Activated CD4-positive, alpha-beta T cell treated with anti-CD3 and anti-CD28 coated beads, Interleukin-2, amount 10 ng/mL, durations not matched to agents 24 days and 14 days (primary cell): ENCODE measurements at regions not wholly inside any gene's neighbourhood (a gene's known extent, or its start where the extent isn't known, plus 50 kb on each side); places are given as distances from the start of the nearest gene placed in this dataset.
"Not testable (repeated sequence)": the region's sequence is repeated elsewhere in the genome, so short reads cannot be mapped to it uniquely, and the experiment has no call there.

Experiments
- DNase-seq: peaks from one replicate; pipeline ENCODE4 v3.0.0; 2022
- H3K27ac Mint-ChIP-seq: one replicate; pipeline ENCODE4 v1.8.0; 2022; ENCODE audit warnings: mild to moderate bottlenecking, mixed read lengths
- H3K27me3 Mint-ChIP-seq: one replicate; pipeline ENCODE4 v1.8.0; 2022; ENCODE audit warnings: mixed read lengths
- H3K36me3 Mint-ChIP-seq: one replicate; pipeline ENCODE4 v1.8.0; 2022; ENCODE audit warnings: low read depth, mild to moderate bottlenecking, mixed read lengths
- H3K4me1 Mint-ChIP-seq: one replicate; pipeline ENCODE4 v1.8.0; 2021; ENCODE audit warnings: mixed read lengths
- H3K4me3 Mint-ChIP-seq: one replicate; pipeline ENCODE4 v1.8.0; 2022; ENCODE audit warnings: mild to moderate bottlenecking, moderate library complexity, mixed read lengths
- H3K9me3 Mint-ChIP-seq: one replicate; pipeline ENCODE4 v1.8.0; 2021; ENCODE audit warnings: mixed read lengths
- intact Hi-C: fragments of 100-400 bp; cut with micrococcal nuclease; formaldehyde crosslinking; loops from one replicate; pipeline ENCODE4 v1.15.1; 2023

- H3K4me1 Mint-ChIP-seq, H3K4me3 Mint-ChIP-seq, intact Hi-C loops, H3K27me3 Mint-ChIP-seq, H3K9me3 Mint-ChIP-seq, H3K27ac Mint-ChIP-seq, DNase-seq, H3K36me3 Mint-ChIP-seq: not testable (repeated sequence)
Observed at GRCh38 chr21:9769131-9769498, 752.3 kb upstream of the TPTE start.

- H3K27ac Mint-ChIP-seq, result not testable (repeated sequence)
Observed at GRCh38 chr21:9769718-9770690, 751.4 kb upstream of the TPTE start.

GRCh38 chr21:9771466-9772347 is 749.7 kb upstream of the TPTE start:
- not testable (repeated sequence) for H3K4me3 Mint-ChIP-seq

More at GRCh38 chr21:9769718-9770690, 751.4 kb upstream of the TPTE start:
- H3K4me1 Mint-ChIP-seq, H3K4me3 Mint-ChIP-seq, DNase-seq, H3K36me3 Mint-ChIP-seq, H3K27me3 Mint-ChIP-seq, intact Hi-C loops, H3K9me3 Mint-ChIP-seq: not testable (repeated sequence)

GRCh38 chr21:9772348-9772672 is 749.1 kb upstream of the TPTE start:
- H3K27me3 Mint-ChIP-seq, result no peaks in the 10 kb centered on the region
- intact Hi-C loops, result no loop called here
- DNase-seq, result no peak
- H3K36me3 Mint-ChIP-seq, result no peaks in the 10 kb centered on the region
- H3K4me1 Mint-ChIP-seq, result no peaks in the 10 kb centered on the region
- no peak overlapping the region for H3K4me3 Mint-ChIP-seq
- H3K27ac Mint-ChIP-seq, result no peak overlapping the region
- peaks cover 23% of the 10 kb centered on the region for H3K9me3 Mint-ChIP-seq

More at GRCh38 chr21:9771466-9772347, 749.7 kb upstream of the TPTE start:
- H3K27ac Mint-ChIP-seq, H3K27me3 Mint-ChIP-seq, H3K36me3 Mint-ChIP-seq, intact Hi-C loops, DNase-seq, H3K4me1 Mint-ChIP-seq: not testable (repeated sequence)
- H3K9me3 Mint-ChIP-seq, result peaks cover 21% of the 10 kb centered on the region

- H3K4me1 Mint-ChIP-seq, H3K4me3 Mint-ChIP-seq, H3K36me3 Mint-ChIP-seq, H3K27ac Mint-ChIP-seq, H3K27me3 Mint-ChIP-seq, DNase-seq, intact Hi-C loops: not testable (repeated sequence)
- peaks cover 29% of the 10 kb centered on the region for H3K9me3 Mint-ChIP-seq
Observed at GRCh38 chr21:9772877-9773420, 748.4 kb upstream of the TPTE start.

GRCh38 chr21:9774347-9774746 is 747.0 kb upstream of the TPTE start:
- Mint-ChIP-seq H3K27me3 (no peaks in the 10 kb centered on the region), H3K4me1 (no peaks in the 10 kb centered on the region), H3K36me3 (no peaks in the 10 kb centered on the region), H3K9me3 (peaks cover 36% of the 10 kb centered on the region), H3K27ac (no peak overlapping the region), H3K4me3 (no peak overlapping the region)
- no peak for DNase-seq
- intact Hi-C loops, result no loop called here

GRCh38 chr21:9774901-9775593 is 746.3 kb upstream of the TPTE start:
- H3K27ac Mint-ChIP-seq, H3K4me3 Mint-ChIP-seq, H3K36me3 Mint-ChIP-seq, DNase-seq, H3K4me1 Mint-ChIP-seq, intact Hi-C loops, H3K27me3 Mint-ChIP-seq: not testable (repeated sequence)
- peaks cover 36% of the 10 kb centered on the region for H3K9me3 Mint-ChIP-seq

- peaks cover 40% of the 10 kb centered on the region for H3K9me3 Mint-ChIP-seq
- intact Hi-C loops, H3K4me3 Mint-ChIP-seq, H3K4me1 Mint-ChIP-seq, H3K36me3 Mint-ChIP-seq, H3K27ac Mint-ChIP-seq, H3K27me3 Mint-ChIP-seq, DNase-seq: not testable (repeated sequence)
Observed at GRCh38 chr21:9775877-9776276, 745.5 kb upstream of the TPTE start.

GRCh38 chr21:9776286-9777020 is 744.9 kb upstream of the TPTE start:
- intact Hi-C loops, result not testable (repeated sequence)
- H3K9me3 Mint-ChIP-seq, result peaks cover 42% of the 10 kb centered on the region

GRCh38 chr21:9778541-9778940 is 742.8 kb upstream of the TPTE start:
- H3K9me3 Mint-ChIP-seq, result peaks cover 55% of the 10 kb centered on the region
- intact Hi-C loops, H3K36me3 Mint-ChIP-seq, H3K27ac Mint-ChIP-seq, H3K27me3 Mint-ChIP-seq, H3K4me3 Mint-ChIP-seq, H3K4me1 Mint-ChIP-seq: not testable (repeated sequence)
- DNase-seq, result peak; percentile 56

More at GRCh38 chr21:9776286-9777020, 744.9 kb upstream of the TPTE start:
- not testable (repeated sequence) for H3K27ac Mint-ChIP-seq, H3K4me3 Mint-ChIP-seq, H3K36me3 Mint-ChIP-seq, H3K4me1 Mint-ChIP-seq, H3K27me3 Mint-ChIP-seq
- peak; percentile 43 for DNase-seq

GRCh38 chr21:9780441-9780937 is 740.9 kb upstream of the TPTE start:
- intact Hi-C loops, result no loop called here
- Mint-ChIP-seq H3K9me3 (peaks cover 55% of the 10 kb centered on the region), H3K27ac (no peak overlapping the region)

GRCh38 chr21:9783587-9783986 is 737.8 kb upstream of the TPTE start:
- H3K9me3 Mint-ChIP-seq, result peaks cover 55% of the 10 kb centered on the region
- intact Hi-C loops, H3K27me3 Mint-ChIP-seq, H3K4me1 Mint-ChIP-seq, H3K27ac Mint-ChIP-seq, DNase-seq, H3K4me3 Mint-ChIP-seq, H3K36me3 Mint-ChIP-seq: not testable (repeated sequence)

More at GRCh38 chr21:9780441-9780937, 740.9 kb upstream of the TPTE start:
- Mint-ChIP-seq H3K4me1 (no peaks in the 10 kb centered on the region), H3K36me3 (no peaks in the 10 kb centered on the region), H3K27me3 (no peaks in the 10 kb centered on the region), H3K4me3 (no peak overlapping the region)
- peak; percentile 52 for DNase-seq

GRCh38 chr21:9784201-9784600 is 737.2 kb upstream of the TPTE start:
- intact Hi-C loops, H3K4me1 Mint-ChIP-seq, H3K36me3 Mint-ChIP-seq, H3K4me3 Mint-ChIP-seq, H3K27me3 Mint-ChIP-seq, DNase-seq, H3K27ac Mint-ChIP-seq: not testable (repeated sequence)
- H3K9me3 Mint-ChIP-seq, result peaks cover 54% of the 10 kb centered on the region
